ENCODE measurements at regions not wholly inside any gene's neighbourhood (a gene's known extent, or its start where the extent isn't known, plus 50 kb on each side); places are given as distances from the start of the nearest gene placed in this dataset.
"Not testable (repeated sequence)": the region's sequence is repeated elsewhere in the genome, so short reads cannot be mapped to it uniquely, and the experiment has no call there.

DNA sequence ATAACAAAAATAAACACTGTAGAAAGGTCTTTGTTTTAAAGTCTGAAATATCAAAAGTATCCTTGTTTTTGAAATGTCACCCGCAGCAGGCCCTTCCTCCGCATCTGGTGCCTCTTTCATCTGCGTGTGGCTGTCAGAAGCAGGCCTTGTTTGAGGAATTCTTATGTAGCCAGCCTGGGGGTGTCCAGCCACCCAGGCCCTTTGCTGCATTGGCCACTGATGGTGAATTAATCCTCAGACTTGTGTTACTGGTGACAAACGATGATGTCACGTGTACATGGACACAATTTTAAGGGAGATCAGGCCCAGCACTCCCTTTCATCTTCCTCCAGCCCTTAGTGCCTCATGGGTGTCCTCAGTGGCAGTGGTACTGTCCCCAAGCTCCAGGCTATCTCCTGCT is 208.0 kb upstream of the GALNT2 start:
- no peak for DNase-seq (ENCODE audit: low spot score)

DNA sequence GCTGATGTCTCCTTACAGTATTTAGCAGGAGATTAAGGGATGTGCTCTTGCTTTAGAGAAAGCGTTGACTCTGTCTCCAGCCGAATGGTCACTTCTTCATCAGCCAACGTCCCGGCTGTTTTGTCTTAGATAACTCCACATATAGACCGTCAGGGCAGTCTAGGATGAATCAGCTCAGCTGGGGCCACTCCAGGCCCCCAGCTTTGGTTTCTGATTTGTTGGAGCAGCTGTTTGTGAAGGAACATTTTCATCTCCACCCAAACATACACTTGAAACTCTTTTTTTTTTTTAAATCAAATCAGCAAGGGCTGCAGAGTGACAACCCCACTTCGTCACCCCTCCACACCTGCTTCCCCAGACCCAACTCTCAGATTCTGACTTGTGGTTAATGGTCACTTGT is 206.1 kb upstream of the GALNT2 start:
- no peak for DNase-seq (ENCODE audit: low spot score)

DNA sequence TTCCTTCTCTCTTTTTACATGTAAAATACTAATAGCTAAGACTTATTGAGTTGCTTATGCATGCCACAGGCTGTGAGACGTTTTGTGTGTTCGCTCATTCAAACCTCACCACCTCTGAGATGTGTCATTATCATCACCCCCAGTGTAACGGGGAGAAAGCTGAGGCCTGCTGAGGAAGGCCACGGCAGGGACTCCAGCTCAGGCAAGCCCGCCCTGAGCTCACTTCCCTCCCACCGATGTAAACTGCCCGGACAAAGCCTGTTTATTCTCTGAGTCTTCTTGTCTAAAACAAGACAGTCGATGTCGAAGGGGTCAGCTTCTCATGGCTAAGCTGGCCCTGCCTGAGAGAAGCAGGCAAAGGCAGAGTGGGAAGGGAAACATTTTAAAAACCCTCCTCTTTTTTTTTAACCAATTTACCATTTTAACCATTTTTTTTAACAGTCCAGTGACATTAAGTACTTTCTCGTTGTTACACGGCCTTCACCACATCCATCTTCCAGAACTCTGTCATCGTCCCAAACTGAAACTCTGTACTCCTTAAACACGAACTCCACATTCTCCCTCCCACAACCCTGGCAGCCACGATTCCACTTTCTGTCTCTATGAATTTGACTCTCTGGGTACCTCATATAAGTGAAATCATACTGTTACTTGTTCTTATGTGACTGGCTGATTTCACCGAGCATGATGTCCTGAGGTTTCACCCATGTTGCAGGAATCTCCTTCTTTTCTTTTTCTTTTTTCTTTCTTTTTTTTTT is 204.8 kb upstream of the GALNT2 start:
- no peak for DNase-seq (ENCODE audit: low spot score)

DNA sequence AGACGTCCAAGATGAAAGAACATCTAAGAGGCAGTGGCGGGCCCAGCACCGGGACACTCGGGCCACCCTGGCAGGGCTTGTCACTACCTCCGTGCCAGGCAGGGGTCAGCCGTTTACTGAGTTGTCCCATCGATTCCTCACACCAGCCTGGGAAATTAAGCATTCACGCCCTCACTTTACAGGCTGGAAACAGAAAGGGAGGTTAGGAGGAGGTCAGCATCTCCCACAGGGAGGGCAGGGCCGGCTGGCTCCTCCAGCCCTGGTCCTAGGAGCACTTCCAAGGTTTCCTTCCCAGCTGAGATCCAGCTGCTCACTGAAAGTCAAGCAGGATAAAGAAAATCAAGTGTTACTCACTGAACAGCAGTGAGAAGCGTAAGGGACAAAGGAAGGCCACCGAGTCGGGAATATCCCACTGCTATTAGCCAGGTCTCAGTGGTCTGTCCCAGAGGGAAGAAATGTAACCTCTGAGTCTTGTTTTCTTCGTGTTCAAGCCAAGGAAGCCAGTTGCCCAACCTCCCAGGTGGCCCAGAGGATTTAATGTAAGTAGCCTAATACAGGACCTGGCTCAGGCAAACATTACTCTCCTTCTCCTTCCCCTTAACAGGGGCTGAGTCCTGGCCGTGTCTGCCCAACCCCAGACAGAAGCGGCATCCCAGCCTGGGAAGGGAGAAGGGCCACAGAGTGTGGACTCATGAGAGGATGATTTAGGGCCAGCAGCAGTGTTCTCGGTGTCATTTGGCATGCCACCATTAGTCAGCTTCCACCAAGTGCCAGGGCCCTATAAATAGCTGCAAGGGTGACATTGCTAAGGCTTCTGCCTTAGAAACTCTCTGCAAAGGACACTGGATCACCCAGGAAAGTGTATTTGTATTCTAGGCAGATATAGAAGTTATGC is 203.1 kb upstream of the GALNT2 start:
- no peak for DNase-seq (ENCODE audit: low spot score)

DNA sequence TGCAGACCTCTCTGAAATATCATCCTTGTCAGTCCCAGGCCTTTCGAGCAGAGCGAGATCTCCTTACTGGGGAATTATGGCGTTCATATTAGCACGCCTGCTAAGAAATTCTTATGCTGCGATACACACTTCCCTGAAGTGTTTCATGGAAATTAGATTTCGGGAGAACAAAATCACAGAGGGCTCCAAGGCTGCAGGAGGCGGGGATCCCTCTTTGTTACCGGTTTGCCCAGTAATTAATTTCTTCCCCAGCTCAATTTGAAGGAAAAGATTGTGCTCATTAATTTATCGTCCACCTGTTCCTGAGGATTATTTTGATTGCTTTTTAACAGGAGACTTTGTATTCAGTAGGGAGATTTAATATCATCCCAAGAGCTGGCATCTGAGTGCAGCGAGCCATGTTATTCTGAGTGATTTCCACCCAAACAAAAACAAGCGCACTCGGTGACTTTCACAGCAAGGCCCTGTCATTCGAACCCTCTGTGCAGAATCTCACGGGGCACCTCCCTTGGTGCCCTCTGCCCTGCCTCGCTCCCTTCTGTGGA is 202.3 kb upstream of the GALNT2 start:
- no peak for DNase-seq (ENCODE audit: low spot score)

DNA sequence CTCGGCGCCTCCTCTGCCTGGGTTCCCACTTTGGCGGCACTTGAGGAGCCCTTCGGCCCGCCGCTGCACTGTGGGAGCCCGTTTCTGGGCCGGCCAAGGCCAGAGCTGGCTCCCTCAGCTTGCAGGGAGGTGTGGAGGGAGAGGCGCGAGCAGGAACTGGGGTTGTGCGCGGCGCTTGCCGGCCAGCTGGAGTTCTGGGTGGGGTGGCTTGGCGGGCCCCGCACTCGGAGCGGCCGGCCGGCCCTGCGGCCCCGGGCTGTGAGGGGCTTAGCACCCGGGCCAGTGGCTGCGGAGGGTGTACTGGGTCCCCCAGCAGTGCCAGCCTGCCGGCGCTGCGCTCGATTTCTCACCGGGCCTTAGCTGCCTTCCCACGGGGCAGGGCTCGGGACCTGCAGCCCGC is 201.7 kb upstream of the GALNT2 start:
- not testable (repeated sequence) for DNase-seq (ENCODE audit: low spot score)

DNA sequence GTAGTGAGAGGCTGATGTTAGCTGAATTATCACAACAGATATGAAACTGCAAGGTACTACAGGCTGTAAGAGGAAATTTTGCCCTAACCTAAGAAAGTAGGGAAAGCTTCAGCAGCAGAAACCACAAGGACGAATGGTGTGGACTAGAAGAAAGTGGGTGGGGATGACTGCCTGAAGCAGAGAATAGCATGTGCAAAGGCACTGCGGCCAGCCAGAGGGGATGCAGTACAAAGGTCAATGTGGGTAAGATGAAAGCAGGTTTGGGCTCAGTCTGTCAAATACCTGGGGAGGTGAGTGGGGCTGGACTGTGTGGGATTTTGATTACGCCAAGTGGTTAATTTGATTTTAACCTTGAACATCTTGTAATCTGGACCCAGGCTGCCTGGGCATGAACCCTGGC is 199.3 kb upstream of the GALNT2 start:
- DNase-seq (ENCODE audit: low spot score) = no peak

DNA sequence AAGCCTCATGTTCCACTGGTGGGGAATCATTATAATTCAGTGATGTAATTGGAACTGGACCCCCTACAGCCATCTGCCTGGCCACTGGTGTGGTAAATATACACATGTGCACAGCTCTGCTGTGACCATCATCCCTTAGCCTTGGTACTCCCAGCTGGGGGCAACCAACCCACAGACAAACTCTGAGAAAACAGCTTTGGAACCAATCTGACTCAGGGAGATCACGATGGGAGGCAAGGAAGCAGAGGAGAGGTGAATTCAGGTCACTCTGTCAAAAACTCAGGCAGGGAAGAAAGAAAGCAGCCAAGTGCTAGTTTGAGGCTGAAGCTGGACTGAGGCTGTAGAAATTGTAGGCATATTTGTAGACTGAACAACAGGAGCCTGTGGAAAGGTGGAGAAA is 197.8 kb upstream of the GALNT2 start:
- no peak for DNase-seq (ENCODE audit: low spot score)

DNA sequence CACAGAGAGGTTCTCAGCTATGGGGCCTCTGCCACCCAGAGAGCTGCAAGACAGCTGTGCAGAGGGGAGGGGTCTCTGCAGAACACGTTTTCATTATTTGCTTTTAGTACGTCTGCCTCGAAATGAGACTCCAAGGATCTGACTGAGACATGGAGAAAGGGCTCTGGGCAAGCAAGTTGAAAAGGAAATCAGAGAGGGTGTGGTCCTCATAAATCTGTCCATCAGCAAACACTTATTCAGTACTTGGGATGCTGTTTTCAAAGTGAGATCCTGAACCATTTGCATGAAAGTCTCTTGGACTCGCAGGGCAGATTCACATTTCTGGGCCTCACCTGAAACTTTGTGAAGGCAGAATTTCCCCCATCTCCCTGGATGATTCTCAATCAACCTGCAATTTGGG is 197.4 kb upstream of the GALNT2 start:
- no peak for DNase-seq (ENCODE audit: low spot score)

DNA sequence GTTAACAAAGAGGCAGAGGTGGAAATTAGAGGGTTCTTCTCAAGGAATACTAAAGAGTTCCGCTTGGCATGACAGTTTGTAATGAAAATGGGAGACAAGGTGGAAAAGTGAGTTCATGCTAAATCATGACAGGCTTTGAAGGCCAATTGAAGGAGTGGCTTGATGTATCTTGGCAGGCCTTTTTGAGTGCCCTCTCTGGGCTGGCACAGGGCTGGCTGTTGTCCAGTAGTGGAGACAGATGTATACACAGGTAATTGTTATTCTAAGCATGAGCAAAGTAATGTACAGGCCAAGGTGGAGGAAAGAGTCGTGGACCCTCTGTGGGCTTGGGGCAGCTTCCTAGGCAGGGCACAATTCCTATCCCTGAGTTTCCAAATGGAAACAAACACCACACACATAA is 196.7 kb upstream of the GALNT2 start:
- no peak for DNase-seq (ENCODE audit: low spot score)

DNA sequence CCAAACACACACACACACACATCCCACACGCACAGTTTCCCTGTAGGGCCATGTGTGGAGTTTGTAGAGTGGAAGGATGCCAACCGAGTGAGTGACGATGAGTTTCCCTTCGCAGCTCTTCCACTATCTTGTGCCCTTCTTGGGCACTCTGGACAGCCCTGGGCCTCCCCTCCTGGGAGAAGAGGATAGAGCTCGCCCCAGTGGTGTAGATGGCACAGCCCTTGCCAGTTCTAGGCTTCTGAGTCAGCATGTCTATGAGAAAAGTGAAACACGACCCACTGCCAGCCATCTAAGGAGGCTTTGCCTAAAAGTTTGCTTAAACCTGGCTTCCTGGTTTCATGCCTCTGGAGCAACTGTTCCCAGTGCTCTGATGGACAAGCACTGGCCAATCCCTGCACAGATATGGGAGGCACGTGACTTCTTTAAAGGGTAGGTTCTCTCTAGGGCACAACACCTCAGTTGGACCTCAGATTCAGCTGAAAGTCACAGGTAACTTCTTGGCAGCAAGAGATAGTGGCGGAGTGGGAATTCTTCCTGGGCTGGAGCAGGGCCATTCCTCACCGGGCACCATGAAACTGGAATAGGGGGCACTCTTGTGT is 195.9 kb upstream of the GALNT2 start:
- DNase-seq (ENCODE audit: low spot score) = no peak

DNA sequence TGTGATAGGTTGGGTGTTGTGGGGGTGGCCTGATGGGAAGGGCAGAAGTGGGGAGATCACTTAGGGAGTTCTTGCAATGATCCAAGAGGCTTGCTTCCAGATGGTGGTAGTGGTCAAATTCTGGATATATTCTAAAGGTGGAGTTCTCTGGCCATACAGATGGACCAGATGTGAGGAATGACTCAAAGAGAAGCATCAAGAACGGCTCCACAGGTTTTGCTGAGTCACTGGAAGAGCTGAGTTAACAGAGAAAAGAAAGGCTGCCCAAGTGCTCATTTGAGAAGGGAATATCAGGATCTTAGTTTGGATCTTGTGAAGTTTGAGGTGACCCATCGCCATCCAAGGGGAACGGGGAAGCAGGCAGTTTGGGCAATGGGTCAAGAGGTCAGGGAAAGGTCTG is 192.9 kb upstream of the GALNT2 start:
- no peak for DNase-seq (ENCODE audit: low spot score)

DNA sequence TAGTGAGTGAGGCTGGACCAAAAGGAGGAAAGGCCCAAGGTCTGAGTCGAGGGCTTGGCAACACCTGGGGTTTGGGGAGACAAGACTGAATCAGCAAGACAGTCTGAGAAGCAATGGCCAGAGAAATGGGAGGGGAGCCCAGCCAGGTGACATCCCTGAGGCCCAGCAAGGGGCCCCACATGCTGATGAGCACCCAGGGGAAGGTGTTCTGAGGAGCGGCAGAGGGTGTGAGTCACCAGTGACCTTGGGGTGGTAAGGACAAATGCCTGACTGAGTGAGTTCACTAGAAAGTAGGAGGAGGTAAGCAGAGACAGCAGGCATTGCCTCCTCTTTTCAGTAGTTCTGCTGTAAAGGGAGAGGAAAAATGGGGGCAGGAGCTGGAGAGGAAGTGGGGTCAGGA is 192.4 kb upstream of the GALNT2 start:
- no peak for DNase-seq (ENCODE audit: low spot score)

DNA sequence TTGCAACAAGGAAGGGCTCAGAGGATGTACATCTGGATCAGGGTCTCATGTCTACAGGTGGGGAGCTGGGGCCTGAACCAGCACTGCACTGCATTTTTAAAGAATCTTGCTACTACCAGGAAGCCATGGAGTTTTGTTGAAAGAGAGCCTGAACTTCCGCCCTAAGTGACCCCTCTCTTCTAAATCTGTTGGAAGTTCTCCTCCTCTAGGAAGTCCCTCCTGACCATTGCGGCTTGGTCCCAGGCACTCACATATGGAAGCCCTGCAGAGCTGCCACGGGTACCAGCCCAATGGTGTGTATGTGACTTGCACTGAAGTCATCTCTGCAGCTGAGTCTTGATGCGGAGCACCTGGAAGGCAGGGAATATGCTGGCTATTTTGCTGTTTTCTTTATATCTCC is 192.0 kb upstream of the GALNT2 start:
- DNase-seq (ENCODE audit: low spot score) = no peak

DNA sequence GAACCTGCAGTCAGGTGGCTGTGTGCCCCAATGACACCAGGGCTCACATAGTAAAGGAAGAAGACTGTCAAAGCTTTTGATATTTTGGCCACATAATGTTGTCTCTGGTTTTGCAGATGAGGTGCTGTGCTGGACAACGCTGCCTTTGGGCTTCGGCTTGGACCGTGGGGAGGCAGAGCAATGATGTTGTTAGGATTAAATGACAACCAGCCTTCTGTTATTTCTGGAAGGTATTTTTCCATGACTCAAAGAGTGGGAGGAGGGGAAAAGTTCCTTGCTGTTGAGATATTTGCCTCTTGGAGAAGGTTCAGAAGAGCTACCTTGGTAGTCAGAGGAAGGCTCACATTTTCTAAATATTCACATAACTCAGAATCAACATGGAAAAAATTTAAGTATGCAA is 187.3 kb upstream of the GALNT2 start:
- DNase-seq (ENCODE audit: low spot score) = no peak

DNA sequence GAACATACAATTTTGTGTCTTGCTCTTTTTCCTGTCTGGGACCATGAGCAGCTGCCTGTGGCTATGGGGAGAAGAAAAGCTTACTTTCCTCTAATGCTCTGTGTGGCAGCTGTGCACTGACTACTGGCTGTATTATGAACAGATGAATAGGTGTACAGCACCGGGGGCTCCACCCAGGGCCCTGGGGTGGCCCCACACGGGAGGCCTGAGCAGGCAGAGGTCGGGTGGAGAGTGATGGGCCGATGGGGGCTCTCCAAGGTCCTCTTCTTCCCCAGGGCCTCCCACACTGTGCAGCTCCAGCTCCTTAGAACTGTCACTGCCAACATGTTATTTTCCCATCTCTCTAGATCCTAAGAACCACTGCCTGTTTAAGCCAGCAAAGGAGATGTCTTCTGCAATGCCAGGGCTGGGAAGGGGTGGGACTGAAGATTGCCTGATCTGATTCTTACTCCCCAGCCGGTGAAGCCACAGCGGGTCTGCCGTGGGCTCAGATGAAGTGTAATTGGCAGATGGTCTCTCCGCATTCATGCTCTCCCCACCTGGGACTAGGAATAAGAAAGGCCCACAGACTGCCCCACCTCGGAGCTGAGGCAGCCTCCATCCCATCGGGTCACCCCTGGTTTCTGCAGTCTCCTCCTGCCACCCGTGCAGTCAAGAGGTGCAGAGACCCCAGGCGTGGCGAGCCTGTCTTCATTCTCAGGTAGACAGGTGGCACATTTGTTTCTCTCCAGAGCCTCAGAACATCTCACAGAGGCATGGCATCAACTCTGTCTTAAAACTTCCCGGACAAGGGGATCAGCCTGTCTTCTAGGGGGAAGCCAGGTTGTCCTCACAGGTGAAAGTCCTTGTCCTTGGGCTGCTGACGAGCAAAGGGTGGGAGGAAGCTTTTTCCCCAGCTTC is 186.5 kb upstream of the GALNT2 start:
- DNase-seq (ENCODE audit: low spot score) = no peak

DNA sequence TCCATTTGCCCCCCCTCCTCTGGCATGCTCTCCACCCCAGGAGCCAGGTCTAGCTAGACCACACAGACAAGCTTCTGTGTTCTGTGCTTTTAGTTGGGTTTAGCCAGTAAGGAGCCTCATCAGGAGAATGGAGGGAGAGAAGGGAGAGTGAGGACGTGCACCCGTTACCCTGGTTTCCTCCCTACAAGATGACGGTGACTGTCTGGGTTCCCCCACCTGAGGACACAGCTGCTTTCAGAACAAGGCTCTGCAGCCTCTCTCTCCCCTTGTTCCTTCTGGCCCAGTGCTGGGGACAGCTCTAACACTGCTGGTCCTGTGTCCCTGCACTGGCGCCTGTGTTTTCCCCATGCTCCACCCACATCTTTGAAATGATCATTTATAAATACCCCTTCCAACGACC is 184.4 kb upstream of the GALNT2 start:
- no peak for DNase-seq (ENCODE audit: low spot score)

DNA sequence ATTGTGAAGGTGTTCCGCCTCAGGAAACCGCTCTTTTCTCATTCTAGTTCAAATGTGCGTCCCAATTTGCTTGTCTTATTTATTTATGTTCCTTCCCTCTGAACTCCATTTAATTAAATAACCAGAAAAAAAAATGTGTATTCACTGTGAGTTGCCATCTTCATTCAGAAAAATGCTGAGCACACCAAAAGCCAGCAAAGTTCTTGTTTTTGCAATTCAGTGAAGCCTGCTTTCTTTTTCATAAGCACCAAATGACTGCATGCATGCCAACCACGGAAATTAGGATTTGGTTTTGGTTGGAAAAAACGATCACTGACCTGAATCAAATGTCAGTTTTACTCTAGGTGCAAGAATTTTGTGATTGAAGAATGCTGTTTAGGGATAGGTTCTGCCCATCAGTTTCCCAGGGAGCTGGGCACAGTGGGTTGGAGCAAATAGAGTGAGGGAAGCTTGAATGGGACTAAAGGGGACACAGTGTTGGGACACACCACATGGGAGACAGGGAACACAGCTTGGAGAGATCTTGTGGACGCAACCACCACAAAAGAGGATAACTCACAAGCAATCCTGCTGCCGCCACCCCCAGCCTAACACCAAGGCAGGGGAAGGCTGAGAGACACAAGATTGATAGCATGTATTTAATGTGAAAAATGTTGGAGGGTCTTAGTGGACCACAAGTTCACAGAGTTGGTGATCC is 183.4 kb upstream of the GALNT2 start:
- no peak for DNase-seq (ENCODE audit: low spot score)

DNA sequence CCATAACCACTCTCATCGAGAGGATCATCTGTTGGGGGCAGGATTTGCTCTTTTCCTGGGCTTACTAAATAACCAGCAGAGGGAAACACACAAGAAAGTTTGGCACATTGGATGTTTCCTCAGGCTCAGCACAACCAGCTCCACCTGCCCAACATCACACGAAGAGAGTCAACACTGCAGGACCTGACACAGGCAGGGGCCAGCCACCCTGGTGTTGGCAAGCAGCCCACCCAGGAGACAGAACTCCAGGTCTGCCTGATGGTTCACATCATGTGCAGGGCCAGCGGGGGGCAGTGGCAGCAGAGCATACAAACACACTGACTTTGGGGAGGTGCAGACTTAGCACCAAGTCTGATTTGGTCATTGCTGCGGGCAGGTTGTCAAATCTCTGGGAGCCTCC is 182.3 kb upstream of the GALNT2 start:
- DNase-seq (ENCODE audit: low spot score) = no peak

DNA sequence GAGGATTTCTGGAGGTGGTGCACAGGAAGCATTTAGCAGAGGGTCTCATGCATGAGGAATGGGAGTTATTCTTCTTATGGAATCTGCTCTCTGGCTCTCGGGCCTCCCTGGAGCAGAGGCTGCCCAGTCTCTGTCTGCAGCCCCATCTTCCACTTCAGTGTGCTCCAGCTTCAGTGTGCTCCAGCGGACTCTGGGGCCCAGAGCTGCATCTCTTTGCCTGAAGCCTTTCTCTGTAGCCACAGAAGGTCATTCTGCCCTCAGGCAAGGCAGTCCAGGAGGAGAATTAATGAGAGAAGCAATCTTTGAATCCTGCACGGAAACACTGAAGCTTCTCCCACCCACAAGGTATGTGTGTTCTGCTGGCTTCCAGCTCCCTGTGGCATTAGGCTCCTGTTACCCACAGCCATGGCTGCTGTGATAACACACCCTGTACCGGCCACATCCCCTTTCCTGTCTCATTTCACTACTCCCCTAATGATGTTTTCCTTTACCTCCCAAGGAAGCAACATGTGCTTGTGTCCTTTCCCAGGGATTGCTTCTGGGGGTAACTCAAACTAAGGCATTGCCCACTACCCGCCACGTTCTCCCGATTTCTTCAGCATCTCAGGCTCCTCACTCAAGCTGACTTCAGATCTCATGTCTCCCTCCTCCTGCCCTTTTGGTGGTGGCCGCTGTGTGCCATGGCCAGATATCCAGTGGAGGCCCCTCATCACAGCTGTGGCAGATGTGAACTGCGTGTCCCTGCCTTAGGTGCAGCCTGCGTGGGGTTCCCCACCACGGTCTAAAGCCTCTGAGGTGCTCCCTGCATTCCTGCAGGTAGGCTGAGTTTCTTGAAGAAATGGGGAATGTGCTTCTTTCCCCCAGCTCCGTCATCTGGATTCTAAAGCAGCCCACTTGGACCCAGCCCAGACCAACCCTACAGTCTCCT is 181.2 kb upstream of the GALNT2 start:
- no peak for DNase-seq (ENCODE audit: low spot score)
